Astrocyte (in vitro differentiated cells and primary cell): ENCODE measurements at regions not wholly inside any gene's neighbourhood (a gene's known extent, or its start where the extent isn't known, plus 50 kb on each side); places are given as distances from the start of the nearest gene placed in this dataset.

Experiments used
- DNase-seq: peaks from one replicate; pipeline ENCODE4 v3.0.0-alpha.2; 2010; ENCODE audit warnings: low read depth
- FAIRE-seq: peaks from 2 replicates; lab custom pipeline; 2011; peaks lifted over from hg19 to GRCh38; lab: Jason Lieb, UNC
- H2AFZ ChIP-seq: 2 replicates; pipeline ENCODE4 v1.6.0; 2012; ENCODE audit warnings: low read depth, low read length, inconsistent platforms
- H3K27ac ChIP-seq: 2 replicates; pipeline ENCODE4 v1.5.1; 2011; ENCODE audit warnings: low read depth, low read length, inconsistent platforms
- H3K27me3 ChIP-seq: 2 replicates; pipeline ENCODE4 v1.6.0; 2011; ENCODE audit warnings: low read length, inconsistent platforms; ENCODE audit not compliant: insufficient read depth
- H3K36me3 ChIP-seq: 2 replicates; pipeline ENCODE4 v1.5.1; 2011; ENCODE audit warnings: low read length, inconsistent platforms; ENCODE audit not compliant: insufficient read depth
- H3K4me1 ChIP-seq: 2 replicates; pipeline ENCODE4 v1.5.1; 2011; ENCODE audit warnings: low read length, inconsistent platforms; ENCODE audit not compliant: insufficient read depth
- H3K4me2 ChIP-seq: 2 replicates; pipeline ENCODE4 v1.6.0; 2012; ENCODE audit warnings: low read length, inconsistent platforms
- H3K4me3 ChIP-seq: 2 replicates; pipeline ENCODE4 v1.5.1; 2011; ENCODE audit warnings: low read depth, mild to moderate bottlenecking, low read length, inconsistent platforms; ENCODE audit not compliant: insufficient read depth
- H3K79me2 ChIP-seq: 2 replicates; pipeline ENCODE4 v1.6.0; 2012; ENCODE audit warnings: mild to moderate bottlenecking, low read length, inconsistent platforms; ENCODE audit not compliant: insufficient read depth
- H3K9ac ChIP-seq: 2 replicates; pipeline ENCODE4 v1.6.0; 2012; ENCODE audit warnings: mild to moderate bottlenecking, low read length, inconsistent platforms
- H3K9me3 ChIP-seq: 2 replicates; pipeline ENCODE4 v1.5.1; 2012; ENCODE audit warnings: low read depth, mild to moderate bottlenecking, low read length, inconsistent platforms; ENCODE audit not compliant: insufficient read depth
- H4K20me1 ChIP-seq: 2 replicates; pipeline ENCODE4 v1.6.0; 2012; ENCODE audit warnings: low read length, inconsistent platforms; ENCODE audit not compliant: insufficient read depth
- H3K27ac Mint-ChIP-seq: one replicate; pipeline ENCODE4 v1.8.0; 2021; ENCODE audit warnings: mild to moderate bottlenecking, mixed read lengths; ENCODE audit not compliant: unreplicated experiment
- H3K27me3 Mint-ChIP-seq: one replicate; pipeline ENCODE4 v1.8.0; 2021; ENCODE audit warnings: low read depth, mixed read lengths; ENCODE audit not compliant: unreplicated experiment
- H3K36me3 Mint-ChIP-seq: one replicate; pipeline ENCODE4 v1.8.0; 2021; ENCODE audit warnings: low read depth, mixed read lengths; ENCODE audit not compliant: unreplicated experiment
- H3K4me1 Mint-ChIP-seq: one replicate; pipeline ENCODE4 v1.8.0; 2021; ENCODE audit warnings: low read depth, mixed read lengths; ENCODE audit not compliant: unreplicated experiment
- H3K4me3 Mint-ChIP-seq: one replicate; pipeline ENCODE4 v1.8.0; 2021; ENCODE audit warnings: mild to moderate bottlenecking, moderate library complexity, mixed read lengths; ENCODE audit not compliant: unreplicated experiment
- H3K9me3 Mint-ChIP-seq: one replicate; pipeline ENCODE4 v1.8.0; 2021; ENCODE audit warnings: mild to moderate bottlenecking, mixed read lengths; ENCODE audit not compliant: unreplicated experiment
- CTCF ChIP-seq: IDR thresholded peaks from 2 replicates; pipeline ENCODE4 v1.5.1; 2011; ENCODE audit warnings: low read depth, mild to moderate bottlenecking, inconsistent platforms, low read length, moderate library complexity; ENCODE audit not compliant: insufficient read depth
- EZH2 ChIP-seq: IDR thresholded peaks from 2 replicates; pipeline ENCODE4 v1.6.1; 2012; ENCODE audit warnings: mild to moderate bottlenecking, low read length, inconsistent platforms; ENCODE audit not compliant: insufficient read depth

DNA sequence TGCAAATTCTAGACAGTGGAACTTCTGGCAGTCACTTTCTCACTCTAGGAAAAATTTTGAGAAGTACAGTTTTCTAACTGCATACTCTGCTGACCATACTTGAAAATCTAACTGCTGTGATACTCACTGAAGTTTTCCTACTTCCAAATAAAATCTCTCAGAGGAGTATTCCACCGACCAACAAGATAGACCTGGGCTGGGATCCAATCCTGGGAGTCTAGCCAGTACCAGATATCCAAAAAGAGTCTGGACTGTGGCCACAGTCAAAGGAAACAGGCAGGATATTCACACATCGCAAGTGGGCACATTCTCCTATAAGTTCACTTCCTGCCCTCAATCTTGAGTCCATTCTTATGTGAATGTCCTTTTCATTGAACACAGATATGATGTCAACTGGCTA lies 1138.7 kb upstream of the PCDH7 start:
- Histone ChIP-seq H3K4me1 (no peaks in the 10 kb centered on the region), H3K79me2 (no peaks in the 10 kb centered on the region), H3K4me3 (no peak overlapping the region), H2AFZ (no peak overlapping the region), H3K36me3 (no peaks in the 10 kb centered on the region), H3K9me3 (no peaks in the 10 kb centered on the region), H3K27me3 (no peaks in the 10 kb centered on the region), H3K4me2 (no peak overlapping the region), H3K27ac (no peak overlapping the region), H3K9ac (no peak overlapping the region), H4K20me1 (no peaks in the 10 kb centered on the region)
- no peaks in the 10 kb centered on the region for H3K4me1 Mint-ChIP-seq
- no peaks in the 10 kb centered on the region for H3K9me3 Mint-ChIP-seq
- no peak overlapping the region for H3K4me3 Mint-ChIP-seq
- no peaks in the 10 kb centered on the region for H3K36me3 Mint-ChIP-seq
- no peak overlapping the region for H3K27ac Mint-ChIP-seq
- no peak for TF ChIP-seq EZH2
- no peak for TF ChIP-seq CTCF
- FAIRE-seq (no peak), DNase-seq (peak; percentile 1)
- no peaks in the 10 kb centered on the region for H3K27me3 Mint-ChIP-seq

GRCh38 chr4:29588617-29589016 lies 1131.6 kb upstream of the PCDH7 start:
- no peaks in the 10 kb centered on the region for H3K4me1 Mint-ChIP-seq
- no peak overlapping the region for H3K9ac ChIP-seq
- H4K20me1 ChIP-seq, result no peaks in the 10 kb centered on the region
- TF ChIP-seq EZH2 (no peak), CTCF (no peak)
- no peaks in the 10 kb centered on the region for H3K36me3 ChIP-seq
- DNase-seq (no peak), FAIRE-seq (no peak)
- H3K27ac ChIP-seq, result no peak overlapping the region
- H3K4me3 Mint-ChIP-seq, result no peak overlapping the region
- H3K4me3 ChIP-seq, result no peak overlapping the region
- no peaks in the 10 kb centered on the region for H3K36me3 Mint-ChIP-seq
- no peak overlapping the region for H3K4me2 ChIP-seq
- H3K4me1 ChIP-seq, result no peaks in the 10 kb centered on the region
- no peak overlapping the region for H3K27ac Mint-ChIP-seq
- no peaks in the 10 kb centered on the region for H3K79me2 ChIP-seq
- H2AFZ ChIP-seq, result no peak overlapping the region
- H3K9me3 ChIP-seq, result no peaks in the 10 kb centered on the region
- H3K27me3 ChIP-seq, result no peaks in the 10 kb centered on the region
- no peaks in the 10 kb centered on the region for H3K27me3 Mint-ChIP-seq
- H3K9me3 Mint-ChIP-seq, result peaks cover 11% of the 10 kb centered on the region

DNA sequence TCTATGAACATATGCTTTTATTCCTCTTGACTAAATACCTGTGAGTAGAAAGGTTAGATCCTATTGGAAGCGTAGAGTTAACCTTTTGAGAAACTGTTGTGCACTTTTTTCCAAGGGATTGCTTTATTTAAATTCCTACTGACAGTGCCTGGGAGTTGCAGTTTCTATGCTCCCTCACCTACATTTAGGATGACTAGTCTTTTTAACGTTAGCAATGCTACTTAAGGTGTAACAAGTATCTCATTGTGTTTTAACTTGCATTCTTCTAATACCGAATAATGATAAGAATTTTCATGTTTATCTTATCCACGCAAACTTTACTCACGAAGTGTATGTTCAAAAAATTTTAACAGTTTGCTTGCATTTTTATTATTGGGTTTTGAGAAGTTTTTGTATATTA lies 1123.9 kb upstream of the PCDH7 start:
- H3K4me3 ChIP-seq, result no peak overlapping the region
- no peaks in the 10 kb centered on the region for H3K27me3 Mint-ChIP-seq

More for the DNA sequence above, 1123.9 kb upstream of the PCDH7 start:
- H3K9me3 ChIP-seq, result no peaks in the 10 kb centered on the region
- no peaks in the 10 kb centered on the region for H3K36me3 ChIP-seq
- H3K4me2 ChIP-seq, result no peak overlapping the region
- H3K27me3 ChIP-seq, result no peaks in the 10 kb centered on the region
- Mint-ChIP-seq H3K4me1 (no peaks in the 10 kb centered on the region), H3K27ac (no peak overlapping the region), H3K36me3 (no peaks in the 10 kb centered on the region), H3K9me3 (peaks cover 6% of the 10 kb centered on the region), H3K4me3 (no peak overlapping the region)
- no peaks in the 10 kb centered on the region for H4K20me1 ChIP-seq
- H3K79me2 ChIP-seq, result no peaks in the 10 kb centered on the region
- FAIRE-seq (no peak), DNase-seq (no peak)
- H3K9ac ChIP-seq, result no peak overlapping the region
- TF ChIP-seq EZH2 (no peak), CTCF (no peak)
- no peak overlapping the region for H3K27ac ChIP-seq
- no peaks in the 10 kb centered on the region for H3K4me1 ChIP-seq
- H2AFZ ChIP-seq, result no peak overlapping the region
